ENCODE measurements at regions not wholly inside any gene's neighbourhood (a gene's known extent, or its start where the extent isn't known, plus 50 kb on each side); places are given as distances from the start of the nearest gene placed in this dataset.

GRCh38 chr9:80077059-80077458 lies 505.3 kb downstream of the TLE4 start:
- Histone ChIP-seq H3K9me3 (replicated peaks; ENCODE audit: control insufficient read depth, insufficient read depth, low read length) (no peaks in the 10 kb centered on the region), H3K4me3 (replicated peaks in 1 of 3; ENCODE audit: insufficient read depth in 1 of 3, low read depth in 1 of 3, low read length in 3 of 3) (no peak overlapping the region), H3K27ac (ENCODE audit: insufficient read depth, low read depth, low read length) (no peak overlapping the region), H3K4me1 (ENCODE audit: control insufficient read depth, extremely low read depth, insufficient read depth, low read length) (no peaks in the 10 kb centered on the region), H3K4me2 (ENCODE audit: insufficient read depth, low read length) (no peak overlapping the region), H4K20me1 (replicated peaks; ENCODE audit: control insufficient read depth, extremely low read depth, insufficient read depth, low read length) (no peaks in the 10 kb centered on the region), H2AFZ (ENCODE audit: low read depth, low read length) (no peak overlapping the region), H3K27me3 (ENCODE audit: control insufficient read depth in 2 of 2, insufficient read depth in 2 of 2, low read length in 2 of 2) (no peaks in the 10 kb centered on the region), H3K9ac (replicated peaks; ENCODE audit: extremely low read depth, insufficient read depth, low read length) (no peak overlapping the region), H3K79me2 (ENCODE audit: control insufficient read depth, insufficient read depth, low read length) (no peaks in the 10 kb centered on the region), H3K36me3 (ENCODE audit: control insufficient read depth in 2 of 2, extremely low read depth in 1 of 2, insufficient read depth in 2 of 2, low read length in 2 of 2) (no peaks in the 10 kb centered on the region), H3K9me1 (replicated peaks; ENCODE audit: control insufficient read depth, extremely low read depth, insufficient read depth, low read length) (no peaks in the 10 kb centered on the region)
- intact Hi-C loops (cut with micrococcal nuclease), result no loop called here
- POLR2A ChIA-PET, result no interaction called here
- no TSS peak for BruUV-seq (replicated peaks)
- TF ChIP-seq FOS (IDR thresholded peaks at IDR 0.05; ENCODE audit: borderline replicate concordance, insufficient read depth, low read length) (no peak), MYC (IDR thresholded peaks at IDR 0.05; ENCODE audit: low read depth, low read length) (no peak), POLR2A (IDR thresholded peaks at IDR 0.05; ENCODE audit: low read depth, low read length) (no peak)
- TF ChIP-seq, protein P1, sequence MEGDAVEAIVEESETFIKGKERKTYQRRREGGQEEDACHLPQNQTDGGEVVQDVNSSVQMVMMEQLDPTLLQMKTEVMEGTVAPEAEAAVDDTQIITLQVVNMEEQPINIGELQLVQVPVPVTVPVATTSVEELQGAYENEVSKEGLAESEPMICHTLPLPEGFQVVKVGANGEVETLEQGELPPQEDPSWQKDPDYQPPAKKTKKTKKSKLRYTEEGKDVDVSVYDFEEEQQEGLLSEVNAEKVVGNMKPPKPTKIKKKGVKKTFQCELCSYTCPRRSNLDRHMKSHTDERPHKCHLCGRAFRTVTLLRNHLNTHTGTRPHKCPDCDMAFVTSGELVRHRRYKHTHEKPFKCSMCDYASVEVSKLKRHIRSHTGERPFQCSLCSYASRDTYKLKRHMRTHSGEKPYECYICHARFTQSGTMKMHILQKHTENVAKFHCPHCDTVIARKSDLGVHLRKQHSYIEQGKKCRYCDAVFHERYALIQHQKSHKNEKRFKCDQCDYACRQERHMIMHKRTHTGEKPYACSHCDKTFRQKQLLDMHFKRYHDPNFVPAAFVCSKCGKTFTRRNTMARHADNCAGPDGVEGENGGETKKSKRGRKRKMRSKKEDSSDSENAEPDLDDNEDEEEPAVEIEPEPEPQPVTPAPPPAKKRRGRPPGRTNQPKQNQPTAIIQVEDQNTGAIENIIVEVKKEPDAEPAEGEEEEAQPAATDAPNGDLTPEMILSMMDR (IDR thresholded peaks at IDR 0.05; ENCODE audit: extremely low read depth in 1 of 2, insufficient read depth in 1 of 2, low read depth in 1 of 2, low read length in 2 of 2), result no peak
- dilution Hi-C loops (cut with MboI; ENCODE audit: extremely low pct_ligation_motif_present, low sequenced_read_pairs), result no loop called here
- FAIRE-seq (no peak), DNase-seq (ENCODE audit: low read depth, low spot score) (no peak)
- CTCF ChIA-PET, result no interaction called here

- Histone ChIP-seq H3K4me1 (ENCODE audit: control insufficient read depth, extremely low read depth, insufficient read depth, low read length) (no peaks in the 10 kb centered on the region), H3K4me3 (replicated peaks in 1 of 3; ENCODE audit: insufficient read depth in 1 of 3, low read depth in 1 of 3, low read length in 3 of 3) (no peak overlapping the region), H3K9ac (replicated peaks; ENCODE audit: extremely low read depth, insufficient read depth, low read length) (no peak overlapping the region), H3K4me2 (ENCODE audit: insufficient read depth, low read length) (no peak overlapping the region), H3K9me1 (replicated peaks; ENCODE audit: control insufficient read depth, extremely low read depth, insufficient read depth, low read length) (no peaks in the 10 kb centered on the region), H3K27me3 (ENCODE audit: control insufficient read depth in 2 of 2, insufficient read depth in 2 of 2, low read length in 2 of 2) (no peaks in the 10 kb centered on the region), H2AFZ (ENCODE audit: low read depth, low read length) (no peak overlapping the region), H3K9me3 (replicated peaks; ENCODE audit: control insufficient read depth, insufficient read depth, low read length) (no peaks in the 10 kb centered on the region), H3K36me3 (ENCODE audit: control insufficient read depth in 2 of 2, extremely low read depth in 1 of 2, insufficient read depth in 2 of 2, low read length in 2 of 2) (no peaks in the 10 kb centered on the region), H3K79me2 (ENCODE audit: control insufficient read depth, insufficient read depth, low read length) (no peaks in the 10 kb centered on the region), H3K27ac (ENCODE audit: insufficient read depth, low read depth, low read length) (no peak overlapping the region), H4K20me1 (replicated peaks; ENCODE audit: control insufficient read depth, extremely low read depth, insufficient read depth, low read length) (no peaks in the 10 kb centered on the region)
- BruUV-seq (replicated peaks), result no TSS peak
- DNase-seq (ENCODE audit: low read depth, low spot score), result no peak
- TF ChIP-seq FOS (IDR thresholded peaks at IDR 0.05; ENCODE audit: borderline replicate concordance, insufficient read depth, low read length) (no peak), JUN (IDR thresholded peaks at IDR 0.05; ENCODE audit: borderline replicate concordance, insufficient read depth, insufficient read length, low read depth) (no peak), EZH2 (IDR thresholded peaks at IDR 0.05; ENCODE audit: borderline replicate concordance, low read depth, low read length, severe bottlenecking) (no peak), MAX (IDR thresholded peaks at IDR 0.05; ENCODE audit: insufficient read depth, insufficient read length) (no peak), POLR2AphosphoS5 (IDR thresholded peaks at IDR 0.05; ENCODE audit: insufficient read depth, low read depth, low read length) (no peak), POLR2A (IDR thresholded peaks at IDR 0.05; ENCODE audit: low read depth, low read length) (no peak), MYC (IDR thresholded peaks at IDR 0.05; ENCODE audit: low read depth, low read length) (no peak), GATA2 (IDR thresholded peaks at IDR 0.05; ENCODE audit: insufficient read depth, insufficient read length, low read depth, low read length) (no peak)
- TF ChIP-seq, protein P1 (IDR thresholded peaks at IDR 0.05; ENCODE audit: extremely low read depth in 1 of 2, insufficient read depth in 1 of 2, low read depth in 1 of 2, low read length in 2 of 2), result no peak
- dilution Hi-C loops (cut with MboI; ENCODE audit: extremely low pct_ligation_motif_present, low sequenced_read_pairs), result no loop called here
- no peak for FAIRE-seq
- CTCF ChIA-PET, result no interaction called here
- intact Hi-C loops (cut with micrococcal nuclease), result no loop called here
- POLR2A ChIA-PET, result no interaction called here
Measured at GRCh38 chr9:80076162-80076561, 504.4 kb downstream of the TLE4 start.
